Right lobe of liver (tissue), 4 donors: ENCODE measurements at regions not wholly inside any gene's neighbourhood (a gene's known extent, or its start where the extent isn't known, plus 50 kb on each side); places are given as distances from the start of the nearest gene placed in this dataset.

ENCODE experiments used
- POLR2A ChIP-seq: fragments of 450-650 bp; IDR thresholded peaks from one replicate; pipeline ENCODE4 v1.6.1; 2017; ENCODE audit warnings: antibody characterized with exemption, mild to moderate bottlenecking
- TF ChIP-seq, protein P1 (sequence below), 4 donors: fragments of 200-600 bp in 3 of 4; fragments of 450-650 bp in 1 of 4; IDR thresholded peaks; one replicate each; pipeline versions ENCODE4 v1.5.1 to v1.8.0; 2016 to 2022; ENCODE audit warnings: antibody characterized with exemption in 4 of 4, mild to moderate bottlenecking in 2 of 4
- donor health status: DM: no; HTN: no; CAD: no.
- donor health status: DM: no; HTN: no; CAD: no.
- donor health status: DM: no; HTN: yes; CAD: no.

DNA sequence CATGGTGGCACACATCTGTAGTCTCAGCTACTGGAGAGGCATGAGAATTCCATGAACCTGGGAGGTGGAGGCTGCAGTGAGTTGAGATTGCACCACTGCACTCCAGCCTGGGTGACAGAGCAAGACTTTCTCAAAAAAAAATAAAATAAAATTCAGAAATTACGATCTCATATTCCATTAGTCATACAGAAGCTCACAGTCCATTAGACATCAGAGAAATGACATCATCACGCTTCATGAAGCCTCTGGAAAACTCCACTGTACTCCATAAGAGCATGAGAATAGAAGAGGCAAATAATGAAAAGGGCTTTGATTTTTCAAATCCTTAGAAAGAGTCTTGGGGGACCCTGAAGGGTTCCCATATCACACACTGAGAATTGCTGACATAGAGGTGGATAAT is 145.0 kb upstream of the MITF start:
- TF ChIP-seq, protein P1, sequence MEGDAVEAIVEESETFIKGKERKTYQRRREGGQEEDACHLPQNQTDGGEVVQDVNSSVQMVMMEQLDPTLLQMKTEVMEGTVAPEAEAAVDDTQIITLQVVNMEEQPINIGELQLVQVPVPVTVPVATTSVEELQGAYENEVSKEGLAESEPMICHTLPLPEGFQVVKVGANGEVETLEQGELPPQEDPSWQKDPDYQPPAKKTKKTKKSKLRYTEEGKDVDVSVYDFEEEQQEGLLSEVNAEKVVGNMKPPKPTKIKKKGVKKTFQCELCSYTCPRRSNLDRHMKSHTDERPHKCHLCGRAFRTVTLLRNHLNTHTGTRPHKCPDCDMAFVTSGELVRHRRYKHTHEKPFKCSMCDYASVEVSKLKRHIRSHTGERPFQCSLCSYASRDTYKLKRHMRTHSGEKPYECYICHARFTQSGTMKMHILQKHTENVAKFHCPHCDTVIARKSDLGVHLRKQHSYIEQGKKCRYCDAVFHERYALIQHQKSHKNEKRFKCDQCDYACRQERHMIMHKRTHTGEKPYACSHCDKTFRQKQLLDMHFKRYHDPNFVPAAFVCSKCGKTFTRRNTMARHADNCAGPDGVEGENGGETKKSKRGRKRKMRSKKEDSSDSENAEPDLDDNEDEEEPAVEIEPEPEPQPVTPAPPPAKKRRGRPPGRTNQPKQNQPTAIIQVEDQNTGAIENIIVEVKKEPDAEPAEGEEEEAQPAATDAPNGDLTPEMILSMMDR (IDR thresholded peaks at IDR 0.05), result no peak
- no peak for TF ChIP-seq POLR2A
